ENCODE measurements at regions not wholly inside any gene's neighbourhood (a gene's known extent, or its start where the extent isn't known, plus 50 kb on each side); places are given as distances from the start of the nearest gene placed in this dataset.

- no peak for DNase-seq (ENCODE audit: low read depth in 2 of 2)
Observed at GRCh38 chr21:43302769-43303168, 124.2 kb downstream of the SIK1 start.

- no peak for DNase-seq (ENCODE audit: low read depth in 2 of 2)
Observed at GRCh38 chr21:43302062-43302700, 124.8 kb downstream of the SIK1 start.

- no peak for DNase-seq (ENCODE audit: low read depth in 2 of 2)
Observed at GRCh38 chr21:43301409-43302061, 125.4 kb downstream of the SIK1 start.

GRCh38 chr21:43300496-43301408, 126.2 kb downstream of the SIK1 start:
- DNase-seq (ENCODE audit: low read depth in 2 of 2), result no peak

GRCh38 chr21:43299441-43300277, 127.3 kb downstream of the SIK1 start:
- DNase-seq (ENCODE audit: low read depth in 2 of 2), result no peak

GRCh38 chr21:43298546-43299440, 128.1 kb downstream of the SIK1 start:
- no peak for DNase-seq (ENCODE audit: low read depth in 2 of 2)

- DNase-seq (ENCODE audit: low read depth in 2 of 2), result no peak
Observed at GRCh38 chr21:43297989-43298388, 128.9 kb downstream of the SIK1 start.

- DNase-seq (ENCODE audit: low read depth in 2 of 2), result no peak
Observed at GRCh38 chr21:43297391-43297981, 128.7 kb downstream of the CRYAA start.

- DNase-seq (ENCODE audit: low read depth in 2 of 2), result no peak
Observed at GRCh38 chr21:43295066-43295958, 126.5 kb downstream of the CRYAA start.

GRCh38 chr21:43294194-43294902, 125.5 kb downstream of the CRYAA start:
- DNase-seq (ENCODE audit: low read depth in 2 of 2), result no peak

- DNase-seq (ENCODE audit: low read depth in 2 of 2), result no peak
Observed at GRCh38 chr21:43292866-43293142, 124.0 kb downstream of the CRYAA start.

- no peak for DNase-seq (ENCODE audit: low read depth in 2 of 2)
Observed at GRCh38 chr21:43292041-43292865, 123.4 kb downstream of the CRYAA start.

- no peak for DNase-seq (ENCODE audit: low read depth in 2 of 2)
Observed at GRCh38 chr21:43291347-43291950, 122.6 kb downstream of the CRYAA start.

- no peak for DNase-seq (ENCODE audit: low read depth in 2 of 2)
Observed at GRCh38 chr21:43290421-43291346, 121.9 kb downstream of the CRYAA start.

- no peak for DNase-seq (ENCODE audit: low read depth in 2 of 2)
Observed at GRCh38 chr21:43289966-43290365, 121.2 kb downstream of the CRYAA start.

- no peak for DNase-seq (ENCODE audit: low read depth in 2 of 2)
Observed at GRCh38 chr21:43289442-43289841, 120.6 kb downstream of the CRYAA start.
